IMR-90 (cell line): ENCODE measurements at regions not wholly inside any gene's neighbourhood (a gene's known extent, or its start where the extent isn't known, plus 50 kb on each side); places are given as distances from the start of the nearest gene placed in this dataset.

ENCODE experiments used
- ATAC-seq: fragments of 200-7000 bp; cut with Tn5 transposase; 2 replicates; pipeline ENCODE4 v1.9.1; 2020; ENCODE audit warnings: low read depth, mild to moderate bottlenecking, moderate library complexity
- BruUV-seq: library from RNA; stranded (reverse); fragments of 400-500 nt; replicated peaks from 2 replicates; lab custom pipeline; 2021; lab: Mats Ljungman, UMichigan
- CTCF ChIA-PET: fragments of 300-600 bp; formaldehyde crosslinking; extraction: SDS; loops from one replicate; lab custom pipeline; 2021; ENCODE audit warnings: antibody characterized with exemption; lab: Yijun Ruan, JAX
- POLR2A ChIA-PET: fragments of 300-600 bp; sonication (Branson Sonifier 250); formaldehyde crosslinking; loops from one replicate; lab custom pipeline; 2022; ENCODE audit warnings: antibody characterized with exemption; ENCODE audit not compliant: unreplicated experiment; lab: Charles Lee
- DNase-seq: peaks from one replicate; pipeline ENCODE4 v3.0.0; 2013
- H2AFZ ChIP-seq: replicated peaks from 2 replicates; pipeline ENCODE3; 2013; ENCODE audit warnings: low read length, mild to moderate bottlenecking; ENCODE audit not compliant: poor library complexity
- H2AK5ac ChIP-seq: 2 replicates; pipeline ENCODE4 v1.6.1; 2013; ENCODE audit warnings: low read depth, low read length, inconsistent platforms
- H2AK9ac ChIP-seq: replicated peaks from 2 replicates; pipeline ENCODE3; 2013; ENCODE audit warnings: mild to moderate bottlenecking, low read depth, low read length, moderate library complexity; ENCODE audit not compliant: poor library complexity
- H2BK120ac ChIP-seq: 2 replicates; pipeline ENCODE4 v1.6.1; 2013; ENCODE audit warnings: low read depth, low read length, inconsistent platforms
- H2BK15ac ChIP-seq: 3 replicates; pipeline ENCODE4 v1.6.1; 2013; ENCODE audit warnings: low read depth, low read length, inconsistent platforms
- H2BK20ac ChIP-seq: 2 replicates; pipeline ENCODE4 v1.6.1; 2013; ENCODE audit warnings: low read depth, mild to moderate bottlenecking, inconsistent platforms, low read length, moderate library complexity
- H2BK5ac ChIP-seq: 2 replicates; pipeline ENCODE4 v1.6.1; 2013; ENCODE audit warnings: mild to moderate bottlenecking, low read depth, low read length, inconsistent platforms; ENCODE audit not compliant: poor library complexity, severe bottlenecking
- H3K14ac ChIP-seq: replicated peaks from 2 replicates; pipeline ENCODE4 v1.6.1; 2013; ENCODE audit warnings: low read depth, low read length, inconsistent platforms
- H3K18ac ChIP-seq: 2 replicates; pipeline ENCODE4 v1.6.1; 2013; ENCODE audit warnings: low read depth, low read length, control low read depth
- H3K23ac ChIP-seq: 2 replicates; pipeline ENCODE4 v1.6.1; 2013; ENCODE audit warnings: low read depth, low read length, inconsistent platforms
- H3K27ac ChIP-seq: 2 replicates; pipeline ENCODE4 v1.5.1; 2013; ENCODE audit warnings: mild to moderate bottlenecking, control low read depth, low read length; ENCODE audit not compliant: insufficient read depth
- H3K27me3 ChIP-seq: 2 replicates; pipeline ENCODE4 v1.6.1; 2013; ENCODE audit warnings: low read length; ENCODE audit not compliant: control insufficient read depth, insufficient read depth
- H3K36me3 ChIP-seq: 2 replicates; pipeline ENCODE4 v1.6.1; 2013; ENCODE audit warnings: low read length, mixed read lengths; ENCODE audit not compliant: control insufficient read depth, insufficient read depth
- H3K4ac ChIP-seq: 2 replicates; pipeline ENCODE4 v1.6.1; 2013; ENCODE audit warnings: low read depth, low read length, inconsistent platforms
- H3K4me1 ChIP-seq: 2 replicates; pipeline ENCODE4 v1.6.1; 2013; ENCODE audit warnings: low read length, mixed read lengths; ENCODE audit not compliant: control insufficient read depth, insufficient read depth
- H3K4me2 ChIP-seq: 2 replicates; pipeline ENCODE4 v1.6.1; 2013; ENCODE audit warnings: low read depth, mild to moderate bottlenecking, control low read depth, low read length, moderate library complexity
- H3K4me3 ChIP-seq: 2 replicates; pipeline ENCODE4 v1.5.1; 2013; ENCODE audit warnings: low read depth, mild to moderate bottlenecking, control low read depth, low read length, moderate library complexity; ENCODE audit not compliant: insufficient read depth
- H3K56ac ChIP-seq: 2 replicates; pipeline ENCODE4 v1.6.1; 2013; ENCODE audit warnings: low read length, inconsistent platforms; ENCODE audit not compliant: insufficient read depth; ENCODE audit errors: extremely low read depth
- H3K79me1 ChIP-seq, 2 experiments: 2 replicates each; pipeline ENCODE4 v1.6.1; 2013; ENCODE audit warnings: low read length in 2 of 2, inconsistent platforms in 1 of 2, low read depth in 1 of 2
- H3K9ac ChIP-seq: 2 replicates; pipeline ENCODE4 v1.6.1; 2013; ENCODE audit warnings: low read depth, low read length, control low read depth
- H3K9me1 ChIP-seq: 2 replicates; pipeline ENCODE4 v1.6.1; 2013; ENCODE audit warnings: low read length, inconsistent platforms; ENCODE audit not compliant: insufficient read depth
- H3K9me3 ChIP-seq: 2 replicates; pipeline ENCODE4 v1.6.1; 2013; ENCODE audit warnings: low read length; ENCODE audit not compliant: control insufficient read depth, insufficient read depth
- H4K20me1 ChIP-seq: 2 replicates; pipeline ENCODE4 v1.6.1; 2013; ENCODE audit warnings: low read length, inconsistent platforms; ENCODE audit not compliant: insufficient read depth
- H4K5ac ChIP-seq: 2 replicates; pipeline ENCODE4 v1.6.1; 2013; ENCODE audit warnings: mild to moderate bottlenecking, low read depth, low read length, control low read depth
- H4K8ac ChIP-seq, 2 experiments: 2 replicates each; pipeline ENCODE4 v1.6.1; 2013; ENCODE audit warnings: low read depth in 2 of 2, low read length in 2 of 2, control low read depth in 1 of 2, inconsistent platforms in 1 of 2
- H4K91ac ChIP-seq: 2 replicates; pipeline ENCODE4 v1.6.1; 2013; ENCODE audit warnings: low read depth, low read length, inconsistent platforms; ENCODE audit not compliant: insufficient read depth
- MAFK ChIP-seq: IDR thresholded peaks from 2 replicates; pipeline ENCODE4 v1.6.1; 2012; ENCODE audit warnings: low read depth, low read length, improper control_type of control experiment
- MAZ ChIP-seq: IDR thresholded peaks from 2 replicates; pipeline ENCODE4 v1.6.1; 2012; ENCODE audit warnings: low read depth, mild to moderate bottlenecking, low read length, improper control_type of control experiment, moderate library complexity, borderline replicate concordance
- MXI1 ChIP-seq: IDR thresholded peaks from 2 replicates; pipeline ENCODE4 v1.6.1; 2012; ENCODE audit warnings: low read depth, mild to moderate bottlenecking, low read length, moderate library complexity, borderline replicate concordance
- POLR2A ChIP-seq: IDR thresholded peaks from 2 replicates; pipeline ENCODE4 v1.6.1; 2012; ENCODE audit warnings: mild to moderate bottlenecking, low read depth, low read length
- RCOR1 ChIP-seq: IDR thresholded peaks from 2 replicates; pipeline ENCODE4 v1.6.1; 2012; ENCODE audit warnings: mild to moderate bottlenecking, low read length, improper control_type of control experiment; ENCODE audit not compliant: insufficient replicate concordance
- WGBS, 2 experiments: methylation state at CpG; one replicate each; pipeline versions ENCODE4 v1.1.5 to v1.1.7; 2013; ENCODE audit warnings: missing lambda C conversion rate in 2 of 2; ENCODE audit not compliant: insufficient read length in 1 of 2; ENCODE audit errors: extremely low coverage in 2 of 2; 5-methylcytosine and 5-hydroxymethylcytosine counted together
- dilution Hi-C: fragments of 300-500 bp; cut with HindIII; formaldehyde crosslinking; loops from one replicate; pipeline ENCODE4 v1.14.3; 2018; ENCODE audit warnings: low sequenced_read_pairs; ENCODE audit not compliant: unreplicated experiment
- in situ Hi-C: fragments of 300-500 bp; cut with MboI; formaldehyde crosslinking; loops from 3 replicates; pipeline ENCODE4 v1.14.3; 2019; ENCODE audit warnings: low sequenced_read_pairs, inconsistent platforms, mixed read lengths
- intact Hi-C: fragments of 100-400 bp; cut with micrococcal nuclease; formaldehyde crosslinking; loops from 2 replicates; pipeline ENCODE4 v1.10.0; 2022
- TF ChIP-seq, protein P1 (sequence below): fragments of 150-350 bp; IDR thresholded peaks from 2 replicates; pipeline ENCODE4 v1.6.1; 2016; ENCODE audit warnings: low read depth, mild to moderate bottlenecking, low read length, moderate library complexity, borderline replicate concordance

DNA sequence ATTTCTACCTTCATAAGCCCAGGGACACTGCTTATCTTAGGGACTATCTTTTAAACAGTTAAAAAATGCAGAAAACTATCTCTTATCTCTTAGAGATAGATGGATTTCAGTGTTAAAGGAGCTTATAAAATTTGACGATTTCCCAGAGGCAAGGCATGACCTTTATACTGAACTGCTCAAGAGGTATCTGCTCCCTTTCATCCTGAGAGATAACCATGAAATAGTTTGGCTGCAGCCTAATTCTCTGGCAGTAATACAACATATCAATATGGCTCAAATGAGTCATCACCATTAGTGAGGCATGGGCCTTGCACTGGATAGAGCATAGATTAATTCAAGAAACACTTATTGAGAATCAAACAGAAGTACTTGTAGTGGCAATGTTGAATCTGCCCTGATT lies 348.2 kb upstream of the GRIA3 start:
- ATAC-seq = no peak
- H2AK9ac ChIP-seq = no peak overlapping the region
- H3K27me3 ChIP-seq = no peaks in the 10 kb centered on the region
- H2AK5ac ChIP-seq = no peak overlapping the region
- H4K5ac ChIP-seq = no peak overlapping the region
- H2BK5ac ChIP-seq = no peak overlapping the region
- no peak overlapping the region for H3K27ac ChIP-seq
- no peaks in the 10 kb centered on the region for H3K9me1 ChIP-seq
- no peak overlapping the region for H3K4me2 ChIP-seq
- POLR2A ChIA-PET = no interaction called here
- CTCF ChIA-PET = interaction anchor here (0.7 kb wide), 1 partner anchor 769 kb away, joined by 3 read pairs; no protein-coding TSS in a partner anchor
- no peaks in the 10 kb centered on the region for H3K36me3 ChIP-seq
- no peak overlapping the region for H3K4me3 ChIP-seq
- no peak overlapping the region for H3K4ac ChIP-seq
- intact Hi-C loops = no loop called here
- H3K23ac ChIP-seq = no peak overlapping the region
- no peak for DNase-seq
- no peak overlapping the region for H2AFZ ChIP-seq
- H3K9ac ChIP-seq = no peak overlapping the region
- no peak overlapping the region for H2BK20ac ChIP-seq
- dilution Hi-C loops = no loop called here
- no peaks in the 10 kb centered on the region for H3K9me3 ChIP-seq
- H3K18ac ChIP-seq = no peak overlapping the region
- no peaks in the 10 kb centered on the region for H4K20me1 ChIP-seq
- TF ChIP-seq MAZ = no peak
- TF ChIP-seq, protein P1, sequence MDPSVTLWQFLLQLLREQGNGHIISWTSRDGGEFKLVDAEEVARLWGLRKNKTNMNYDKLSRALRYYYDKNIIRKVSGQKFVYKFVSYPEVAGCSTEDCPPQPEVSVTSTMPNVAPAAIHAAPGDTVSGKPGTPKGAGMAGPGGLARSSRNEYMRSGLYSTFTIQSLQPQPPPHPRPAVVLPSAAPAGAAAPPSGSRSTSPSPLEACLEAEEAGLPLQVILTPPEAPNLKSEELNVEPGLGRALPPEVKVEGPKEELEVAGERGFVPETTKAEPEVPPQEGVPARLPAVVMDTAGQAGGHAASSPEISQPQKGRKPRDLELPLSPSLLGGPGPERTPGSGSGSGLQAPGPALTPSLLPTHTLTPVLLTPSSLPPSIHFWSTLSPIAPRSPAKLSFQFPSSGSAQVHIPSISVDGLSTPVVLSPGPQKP = no peak
- TF ChIP-seq MAFK = no peak
- TF ChIP-seq RCOR1 = no peak
- TF ChIP-seq MXI1 = no peak
- no peak for TF ChIP-seq POLR2A
- H3K79me1 ChIP-seq = no peaks in the 10 kb centered on the region
- BruUV-seq = no TSS peak
- no peaks in the 10 kb centered on the region for H3K4me1 ChIP-seq
- H4K91ac ChIP-seq = no peak overlapping the region
- H3K56ac ChIP-seq = no peak overlapping the region
- H2BK15ac ChIP-seq = no peak overlapping the region
- WGBS, 2 experiments = no CpG with 5 or more reads among the region's 1 CpG
- H4K8ac ChIP-seq = no peak overlapping the region
- in situ Hi-C loops = no loop called here
- no peak overlapping the region for H2BK120ac ChIP-seq
- H3K14ac ChIP-seq = no peak overlapping the region
